Effector memory CD8-positive, alpha-beta T cell (primary cell): ENCODE measurements at regions not wholly inside any gene's neighbourhood (a gene's known extent, or its start where the extent isn't known, plus 50 kb on each side); places are given as distances from the start of the nearest gene placed in this dataset.

Source experiments
- ATAC-seq: fragments of 150-1000 bp; cut with Tn5 transposase; replicated peaks from 2 replicates; pipeline ENCODE4 v1.10.0; 2021; ENCODE audit warnings: mild to moderate bottlenecking, moderate library complexity
- DNase-seq, 3 experiments: peaks; one replicate each; pipeline ENCODE4 v3.0.0; 2021
- H3K27ac Mint-ChIP-seq, 2 donors: one replicate each; pipeline ENCODE4 v1.8.0; 2022; ENCODE audit warnings: mild to moderate bottlenecking in 2 of 2, mixed read lengths in 2 of 2, moderate library complexity in 2 of 2
- H3K27me3 Mint-ChIP-seq, 2 donors: one replicate each; pipeline ENCODE4 v1.8.0; 2022; ENCODE audit warnings: mixed read lengths in 2 of 2
- H3K36me3 Mint-ChIP-seq: one replicate; pipeline ENCODE4 v1.8.0; 2022; ENCODE audit warnings: mild to moderate bottlenecking, moderate library complexity, mixed read lengths; ENCODE audit not compliant: insufficient read depth
- H3K4me1 Mint-ChIP-seq, 2 donors: one replicate each; pipeline ENCODE4 v1.8.0; 2022; ENCODE audit warnings: low read depth in 2 of 2, mixed read lengths in 2 of 2
- H3K4me3 Mint-ChIP-seq, 2 donors: one replicate each; pipeline ENCODE4 v1.8.0; 2022; ENCODE audit warnings: mild to moderate bottlenecking in 2 of 2, mixed read lengths in 2 of 2, moderate library complexity in 2 of 2
- H3K9me3 Mint-ChIP-seq, 2 donors: one replicate each; pipeline ENCODE4 v1.8.0; 2022; ENCODE audit warnings: mixed read lengths in 2 of 2

- DNase-seq, result no peak
- peaks cover 79 to 80% of the 10 kb centered on the region in 2 donors for H3K4me1 Mint-ChIP-seq
- H3K27ac Mint-ChIP-seq, result peak overlapping the region; percentile 99
- ATAC-seq, result no peak
- H3K9me3 Mint-ChIP-seq, result no peaks in the 10 kb centered on the region
- peaks cover 52% of the 10 kb centered on the region for H3K36me3 Mint-ChIP-seq
- H3K27me3 Mint-ChIP-seq, result no peaks in the 10 kb centered on the region
- H3K4me3 Mint-ChIP-seq, result peak overlapping the region; percentile 94 to 99
Measured at GRCh38 chr17:77460514-77461046, 319.8 kb downstream of the SEC14L1 start.

GRCh38 chr17:77461277-77462057 is 320.7 kb downstream of the SEC14L1 start:
- Mint-ChIP-seq H3K4me3 (peak overlapping the region; percentile 94 to 99), H3K27ac (peak overlapping the region; percentile 99), H3K27me3 (no peaks in the 10 kb centered on the region), H3K9me3 (no peaks in the 10 kb centered on the region), H3K36me3 (peaks cover 55% of the 10 kb centered on the region), H3K4me1 (peaks cover 81 to 82% of the 10 kb centered on the region in 2 donors)
- DNase-seq, result no peak
- ATAC-seq, result no peak

- peaks cover 59% of the 10 kb centered on the region for H3K36me3 Mint-ChIP-seq
- H3K4me3 Mint-ChIP-seq, result peak overlapping the region; percentile 94 to 99
- DNase-seq, result peak in 1 of 3 experiments; percentile 42
- H3K4me1 Mint-ChIP-seq, result peaks cover 78 to 80% of the 10 kb centered on the region in 2 donors
- ATAC-seq, result peak; percentile 27
- no peaks in the 10 kb centered on the region for H3K9me3 Mint-ChIP-seq
- no peaks in the 10 kb centered on the region for H3K27me3 Mint-ChIP-seq
- H3K27ac Mint-ChIP-seq, result peak overlapping the region; percentile 99
Measured at GRCh38 chr17:77462090-77462489, 321.3 kb downstream of the SEC14L1 start.

GRCh38 chr17:77462553-77463497 is 322.1 kb downstream of the SEC14L1 start:
- no peaks in the 10 kb centered on the region for H3K27me3 Mint-ChIP-seq
- DNase-seq, result no peak
- peak overlapping the region; percentile 99 for H3K27ac Mint-ChIP-seq
- H3K9me3 Mint-ChIP-seq, result no peaks in the 10 kb centered on the region
- ATAC-seq, result no peak
- peak overlapping the region; percentile 94 to 99 for H3K4me3 Mint-ChIP-seq
- peaks cover 72 to 73% of the 10 kb centered on the region in 2 donors for H3K4me1 Mint-ChIP-seq
- peaks cover 56% of the 10 kb centered on the region for H3K36me3 Mint-ChIP-seq

- no peak for ATAC-seq
- H3K4me3 Mint-ChIP-seq, result peak overlapping the region; percentile 79 to 83
- DNase-seq, result no peak
Measured at GRCh38 chr17:77464988-77465357, 324.2 kb downstream of the SEC14L1 start.

GRCh38 chr17:77465358-77466041 is 324.7 kb downstream of the SEC14L1 start:
- peak; percentile 93 for ATAC-seq
- H3K27me3 Mint-ChIP-seq, result no peaks in the 10 kb centered on the region

More at GRCh38 chr17:77464988-77465357, 324.2 kb downstream of the SEC14L1 start:
- Mint-ChIP-seq H3K4me1 (peaks cover 69 to 73% of the 10 kb centered on the region in 2 donors), H3K27ac (peak overlapping the region; percentile 89 to 96), H3K27me3 (no peaks in the 10 kb centered on the region), H3K9me3 (no peaks in the 10 kb centered on the region), H3K36me3 (peaks cover 47% of the 10 kb centered on the region)

GRCh38 chr17:77466140-77466539 is 325.4 kb downstream of the SEC14L1 start:
- Mint-ChIP-seq H3K9me3 (no peaks in the 10 kb centered on the region), H3K4me3 (peak overlapping the region; percentile 79 to 83), H3K4me1 (peaks cover 70 to 81% of the 10 kb centered on the region in 2 donors), H3K27me3 (no peaks in the 10 kb centered on the region), H3K36me3 (peaks cover 38% of the 10 kb centered on the region), H3K27ac (peak overlapping the region; percentile 89 to 96)
- peak; percentile 9 for ATAC-seq
- no peak for DNase-seq

More at GRCh38 chr17:77465358-77466041, 324.7 kb downstream of the SEC14L1 start:
- H3K36me3 Mint-ChIP-seq, result peaks cover 42% of the 10 kb centered on the region
- H3K4me3 Mint-ChIP-seq, result peak overlapping the region; percentile 79 to 83
- peak overlapping the region; percentile 89 to 96 for H3K27ac Mint-ChIP-seq
- peaks cover 69 to 75% of the 10 kb centered on the region in 2 donors for H3K4me1 Mint-ChIP-seq
- no peaks in the 10 kb centered on the region for H3K9me3 Mint-ChIP-seq
- peak; percentile 68 to 76 (median 75) for DNase-seq

GRCh38 chr17:77466596-77467223 is 325.9 kb downstream of the SEC14L1 start:
- Mint-ChIP-seq H3K9me3 (no peaks in the 10 kb centered on the region), H3K4me3 (peak overlapping the region; percentile 79 to 83), H3K27ac (peak overlapping the region; percentile 89 to 96), H3K27me3 (no peaks in the 10 kb centered on the region), H3K36me3 (peaks cover 39% of the 10 kb centered on the region), H3K4me1 (peaks cover 70 to 81% of the 10 kb centered on the region in 2 donors)
- ATAC-seq, result no peak
- DNase-seq, result no peak

GRCh38 chr17:77467521-77467920 is 326.8 kb downstream of the SEC14L1 start:
- Mint-ChIP-seq H3K4me1 (peaks cover 74 to 84% of the 10 kb centered on the region in 2 donors), H3K27ac (no peak overlapping the region), H3K4me3 (peak overlapping the region; percentile 79 to 83), H3K9me3 (no peaks in the 10 kb centered on the region), H3K27me3 (no peaks in the 10 kb centered on the region), H3K36me3 (peaks cover 48% of the 10 kb centered on the region)
- ATAC-seq (no peak), DNase-seq (no peak)

- ATAC-seq (no peak), DNase-seq (no peak)
- Mint-ChIP-seq H3K36me3 (peaks cover 51% of the 10 kb centered on the region), H3K9me3 (no peaks in the 10 kb centered on the region), H3K4me1 (peaks cover 79 to 87% of the 10 kb centered on the region in 2 donors), H3K27me3 (no peaks in the 10 kb centered on the region), H3K4me3 (peak overlapping the region; percentile 22 to 35), H3K27ac (peak overlapping the region; percentile 69 to 93)
Measured at GRCh38 chr17:77468897-77469296, 328.1 kb downstream of the SEC14L1 start.

- H3K4me3 Mint-ChIP-seq, result peak overlapping the region; percentile 39 to 81
- H3K4me1 Mint-ChIP-seq, result peaks cover 83 to 91% of the 10 kb centered on the region in 2 donors
- H3K27ac Mint-ChIP-seq, result peak overlapping the region; percentile 65 to 93
- H3K27me3 Mint-ChIP-seq, result no peaks in the 10 kb centered on the region
- no peaks in the 10 kb centered on the region for H3K9me3 Mint-ChIP-seq
- H3K36me3 Mint-ChIP-seq, result peaks cover 56% of the 10 kb centered on the region
- ATAC-seq, result no peak
- no peak for DNase-seq
Measured at GRCh38 chr17:77470330-77470786, 329.6 kb downstream of the SEC14L1 start.
